ENCODE measurements at regions not wholly inside any gene's neighbourhood (a gene's known extent, or its start where the extent isn't known, plus 50 kb on each side); places are given as distances from the start of the nearest gene placed in this dataset.

DNA sequence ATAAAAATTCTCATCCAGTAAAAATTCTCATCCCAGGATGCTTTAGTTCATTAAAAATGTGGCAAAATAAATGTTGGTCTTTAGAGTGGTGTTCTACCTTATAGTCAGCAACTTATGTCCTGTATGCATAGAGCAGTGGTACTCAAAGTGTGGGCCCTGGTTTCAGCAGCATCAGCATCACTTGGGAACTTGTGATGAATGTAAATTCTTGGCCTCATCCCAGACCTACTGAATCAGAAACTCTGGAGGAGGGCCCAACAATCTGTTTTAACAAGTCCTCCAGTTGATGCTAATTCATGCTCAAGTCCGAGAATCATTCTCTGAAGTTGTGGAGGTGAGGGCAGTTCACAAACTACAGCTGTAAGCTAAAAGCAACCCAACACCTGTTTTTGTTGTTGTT lies 307.3 kb upstream of the SATB1 start:
- CTCF ChIA-PET (ENCODE audit: partially characterized antibody): interaction anchor here (0.8 kb wide), 1 partner anchor 173 kb away, joined by 3 read pairs; no protein-coding TSS in a partner anchor
- Histone ChIP-seq H3K4me2 (ENCODE audit: insufficient read depth in 1 of 2, low read depth in 2 of 2, low read length in 2 of 2) (no peak overlapping the region), H4K5ac (ENCODE audit: insufficient read length, low read depth, low read length) (no peak overlapping the region), H3K79me1 (ENCODE audit: low read depth, low read length) (no peaks in the 10 kb centered on the region), H3K23me2 (ENCODE audit: low read depth, low read length) (no peaks in the 10 kb centered on the region), H2AK5ac (ENCODE audit: low read depth, low read length) (no peak overlapping the region), H3K27me3 (replicated peaks in 1 of 4; ENCODE audit: control insufficient read depth in 3 of 4, extremely low read depth in 1 of 4, insufficient read depth in 3 of 4, low read length in 3 of 4) (no peaks in the 10 kb centered on the region), H4K20me1 (replicated peaks in 1 of 2; ENCODE audit: control insufficient read depth in 1 of 2, insufficient read depth in 2 of 2, low read length in 2 of 2) (no peaks in the 10 kb centered on the region), H3K4me3 (ENCODE audit: extremely low read depth in 1 of 4, insufficient read depth in 2 of 4, low read depth in 3 of 4, low read length in 4 of 4) (no peak overlapping the region), H3K14ac (ENCODE audit: insufficient read length) (no peak overlapping the region), H3K36me3 (ENCODE audit: control insufficient read depth in 2 of 4, insufficient read depth in 4 of 4, low read length in 3 of 4) (no peaks in the 10 kb centered on the region), H3K27ac (ENCODE audit: low read depth, low read length) (no peak overlapping the region), H4K91ac (replicated peaks; ENCODE audit: insufficient read length, low read length) (no peak overlapping the region), H2BK15ac (ENCODE audit: low read length) (no peak overlapping the region), H2BK5ac (ENCODE audit: low read depth, low read length) (no peak overlapping the region), H2BK20ac (ENCODE audit: low read length) (no peak overlapping the region), H3K23ac (ENCODE audit: insufficient read length) (no peak overlapping the region), H2AFZ (ENCODE audit: low read length) (no peak overlapping the region), H3K79me2 (ENCODE audit: control insufficient read depth in 1 of 2, insufficient read depth in 2 of 2, low read length in 2 of 2) (no peaks in the 10 kb centered on the region), H3K56ac (replicated peaks; ENCODE audit: insufficient read length, low read depth, low read length) (no peak overlapping the region), H3K9ac (replicated peaks in 1 of 4; ENCODE audit: extremely low read depth in 1 of 4, low read depth in 3 of 4, low read length in 3 of 4) (no peak overlapping the region), H3K4ac (replicated peaks; ENCODE audit: insufficient read length, low read depth, low read length) (no peak overlapping the region), H4K8ac (ENCODE audit: extremely low read depth, insufficient read depth, low read length) (no peak overlapping the region), H2BK120ac (replicated peaks; ENCODE audit: low read depth, low read length) (no peak overlapping the region), H3K4me1 (replicated peaks in 1 of 4; ENCODE audit: control insufficient read depth in 3 of 4, insufficient read depth in 4 of 4, low read length in 3 of 4) (no peaks in the 10 kb centered on the region), H2BK12ac (ENCODE audit: low read depth, low read length) (no peak overlapping the region), H3K18ac (ENCODE audit: extremely low read depth, low read length) (no peak overlapping the region), H3K9me3 (ENCODE audit: insufficient read depth in 2 of 2, low read depth in 1 of 2, low read length in 1 of 2) (no peaks in the 10 kb centered on the region)
- 100% methylated on average over 1 of the region's 1 CpG; no CpG with 5 or more reads in 1 of the 2 experiments for WGBS, 2 experiments (ENCODE audit: extremely low coverage in 1 of 2, insufficient coverage in 1 of 2, insufficient read length in 1 of 2, insufficient replicate concordance in 2 of 2, low coverage in 1 of 2, low lambda C conversion rate in 2 of 2, missing lambda C conversion rate in 1 of 2)
- POLR2A ChIA-PET (ENCODE audit: partially characterized antibody): no interaction called here
- TF ChIP-seq SIX5 (IDR thresholded peaks at IDR 0.05; ENCODE audit: low read depth, low read length): no peak
- TF ChIP-seq SUZ12 (IDR thresholded peaks at IDR 0.05; ENCODE audit: low read length): no peak
- no peak for TF ChIP-seq TEAD4 (IDR thresholded peaks at IDR 0.05; ENCODE audit: low read depth, low read length)
- FAIRE-seq (no peak), DNase-seq (ENCODE audit: low read depth in 1 of 2, low spot score in 2 of 2) (no peak)

Data from H1 (cell line).